T47D (cell line): ENCODE measurements at regions not wholly inside any gene's neighbourhood (a gene's known extent, or its start where the extent isn't known, plus 50 kb on each side); places are given as distances from the start of the nearest gene placed in this dataset.
"Not testable (repeated sequence)": the region's sequence is repeated elsewhere in the genome, so short reads cannot be mapped to it uniquely, and the experiment has no call there.

ENCODE experiments used
- DNase-seq, 2 experiments: peaks; one replicate each; pipeline versions ENCODE4 v3.0.0 to v3.0.0-alpha.2; 2011 to 2012; ENCODE audit warnings: low read depth in 1 of 2, low spot score in 1 of 2
- JUND ChIP-seq: IDR thresholded peaks from 2 replicates; pipeline ENCODE4 v1.6.1; 2012; ENCODE audit warnings: low read depth
- in situ Hi-C: cut with HindIII; loops from 2 replicates; pipeline ENCODE4 v1.10.0; 2016; ENCODE audit warnings: low sequenced_read_pairs, low pct_unique_long_range_greater_than_20kb

- no peak for TF ChIP-seq JUND
- DNase-seq: no peak
- in situ Hi-C loops: no loop called here
Measured at GRCh38 chr22:22179858-22180257, 64.7 kb upstream of the VPREB1 start.

- no peak for TF ChIP-seq JUND
- DNase-seq: no peak
Measured at GRCh38 chr22:22178992-22179391, 65.6 kb upstream of the VPREB1 start.

GRCh38 chr22:22178355-22178965 lies 66.1 kb upstream of the VPREB1 start:
- in situ Hi-C loops: no loop called here
- TF ChIP-seq JUND: no peak
- DNase-seq: no peak

More at GRCh38 chr22:22178992-22179391, 65.6 kb upstream of the VPREB1 start:
- in situ Hi-C loops: no loop called here

- no peak for DNase-seq
- in situ Hi-C loops: no loop called here
- no peak for TF ChIP-seq JUND
Measured at GRCh38 chr22:22176929-22177616, 67.5 kb upstream of the VPREB1 start.

GRCh38 chr22:22172896-22173628 lies 71.5 kb upstream of the VPREB1 start:
- DNase-seq, in situ Hi-C loops: not testable (repeated sequence)

GRCh38 chr22:22171357-22172218 lies 73.0 kb upstream of the VPREB1 start:
- no peak for TF ChIP-seq JUND
- peak in 1 of 2 experiments; percentile 39 for DNase-seq
- in situ Hi-C loops: no loop called here

GRCh38 chr22:22169923-22170322 lies 74.7 kb upstream of the VPREB1 start:
- TF ChIP-seq JUND: no peak
- in situ Hi-C loops: no loop called here
- DNase-seq: no peak

GRCh38 chr22:22168941-22169867 lies 75.4 kb upstream of the VPREB1 start:
- in situ Hi-C loops: no loop called here
- no peak for DNase-seq
- TF ChIP-seq JUND: no peak

GRCh38 chr22:22168190-22168940 lies 76.2 kb upstream of the VPREB1 start:
- DNase-seq: peak in 1 of 2 experiments; percentile 78
- TF ChIP-seq JUND: no peak
- in situ Hi-C loops: no loop called here

- in situ Hi-C loops: no loop called here
- no peak for DNase-seq
- TF ChIP-seq JUND: no peak
Measured at GRCh38 chr22:22167791-22168189, 76.8 kb upstream of the VPREB1 start.
